GM23248 (cell line): ENCODE measurements at regions not wholly inside any gene's neighbourhood (a gene's known extent, or its start where the extent isn't known, plus 50 kb on each side); places are given as distances from the start of the nearest gene placed in this dataset.

Experiments used
- DNase-seq: peaks from one replicate; pipeline ENCODE4 v3.0.0-alpha.2; 2015
- H2AFZ ChIP-seq: fragments of 200-600 bp; sonication (generic); 2 replicates; pipeline ENCODE4 v1.6.1; 2016; ENCODE audit warnings: antibody characterized with exemption
- H3F3A ChIP-seq: fragments of 200-600 bp; sonication (generic); 2 replicates; pipeline ENCODE4 v1.6.1; 2016; ENCODE audit warnings: mild to moderate bottlenecking, antibody characterized with exemption, mixed run types; ENCODE audit not compliant: insufficient read depth
- H3K27ac ChIP-seq: fragments of 200-600 bp; sonication (generic); 2 replicates; pipeline ENCODE4 v1.5.1; 2016; ENCODE audit warnings: mild to moderate bottlenecking
- H3K27me3 ChIP-seq: fragments of 200-600 bp; sonication (generic); replicated peaks from 2 replicates; pipeline ENCODE4 v1.6.1; 2016; ENCODE audit warnings: mild to moderate bottlenecking; ENCODE audit not compliant: insufficient read depth
- H3K36me3 ChIP-seq: fragments of 200-600 bp; sonication (generic); 2 replicates; pipeline ENCODE4 v1.6.1; 2016; ENCODE audit warnings: low read depth, mild to moderate bottlenecking
- H3K4me1 ChIP-seq: fragments of 200-600 bp; sonication (generic); 2 replicates; pipeline ENCODE4 v1.6.1; 2016; ENCODE audit warnings: mild to moderate bottlenecking; ENCODE audit not compliant: insufficient read depth
- H3K4me2 ChIP-seq: fragments of 200-600 bp; sonication (generic); one replicate; pipeline ENCODE4 v1.6.1; 2016; ENCODE audit warnings: mild to moderate bottlenecking; ENCODE audit not compliant: unreplicated experiment
- H3K4me3 ChIP-seq: fragments of 200-600 bp; sonication (generic); 2 replicates; pipeline ENCODE4 v1.5.1; 2016; ENCODE audit warnings: mild to moderate bottlenecking
- H3K79me2 ChIP-seq: fragments of 200-600 bp; sonication (generic); 2 replicates; pipeline ENCODE4 v1.6.1; 2016; ENCODE audit warnings: mild to moderate bottlenecking; ENCODE audit not compliant: insufficient read depth
- H3K9ac ChIP-seq: fragments of 200-600 bp; sonication (generic); 2 replicates; pipeline ENCODE4 v1.6.1; 2016; ENCODE audit warnings: mild to moderate bottlenecking
- H3K9me2 ChIP-seq: fragments of 200-600 bp; sonication (generic); 2 replicates; pipeline ENCODE4 v1.6.1; 2016; ENCODE audit warnings: mixed run types, mild to moderate bottlenecking, moderate library complexity; ENCODE audit not compliant: insufficient read depth
- H3K9me3 ChIP-seq: fragments of 200-600 bp; sonication (generic); one replicate; pipeline ENCODE4 v1.6.1; 2017; ENCODE audit warnings: low read depth
- H4K20me1 ChIP-seq: fragments of 200-600 bp; sonication (generic); 2 replicates; pipeline ENCODE4 v1.6.0; 2016; ENCODE audit not compliant: insufficient read depth
- EZH2 ChIP-seq: fragments of 200-600 bp; sonication (generic); IDR thresholded peaks from 2 replicates; pipeline ENCODE4 v1.6.1; 2018; ENCODE audit warnings: antibody characterized with exemption, mild to moderate bottlenecking; ENCODE audit not compliant: insufficient read depth, poor library complexity, severe bottlenecking
- EZH2phosphoT487 ChIP-seq: fragments of 200-600 bp; sonication (generic); IDR thresholded peaks from 2 replicates; pipeline ENCODE4 v1.6.1; 2018; ENCODE audit warnings: antibody characterized with exemption, moderate library complexity, mild to moderate bottlenecking, low read depth; ENCODE audit not compliant: insufficient read depth
- WGBS, 2 experiments: methylation state at CpG; one replicate each; pipeline ENCODE4 v1.1.6; 2015 to 2017; ENCODE audit warnings: low lambda C conversion rate in 2 of 2, low coverage in 1 of 2; ENCODE audit errors: missing lambda C conversion rate in 2 of 2; 5-methylcytosine and 5-hydroxymethylcytosine counted together
- in situ Hi-C: fragments of 300-500 bp; cut with MboI; formaldehyde crosslinking; loops from 2 replicates; pipeline ENCODE4 v1.15.0; 2020

DNA sequence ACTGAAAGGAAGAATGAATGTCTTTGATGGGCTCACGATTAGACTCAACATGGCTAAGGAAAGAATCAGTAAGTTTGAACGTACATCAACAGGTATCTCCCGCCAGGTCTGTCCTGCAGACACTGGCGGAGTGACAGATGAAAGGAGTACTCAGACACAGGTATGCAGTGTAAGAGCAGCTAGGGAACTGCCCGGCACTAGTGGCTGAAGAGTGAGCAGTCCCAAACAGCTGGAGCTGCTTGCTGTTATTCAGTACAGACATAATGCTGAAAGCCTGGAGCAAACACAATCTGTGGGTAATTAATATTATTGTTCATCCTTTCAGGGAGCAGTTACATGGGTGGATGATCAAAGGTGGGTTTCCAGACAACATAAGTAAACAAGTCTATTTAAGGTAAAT, 835.5 kb downstream of the TLE4 start:
- H3K27ac ChIP-seq, result no peak overlapping the region
- H3K4me1 ChIP-seq, result no peaks in the 10 kb centered on the region
- no peaks in the 10 kb centered on the region for H3K36me3 ChIP-seq
- 42% methylated on average over 5 of the region's 5 CpGs for WGBS, 2 experiments
- H3K9me3 ChIP-seq, result no peaks in the 10 kb centered on the region
- DNase-seq, result no peak
- no peak overlapping the region for H3K9ac ChIP-seq
- H3K4me2 ChIP-seq, result no peak overlapping the region
- no peaks in the 10 kb centered on the region for H3K9me2 ChIP-seq
- no peaks in the 10 kb centered on the region for H3F3A ChIP-seq
- no peaks in the 10 kb centered on the region for H3K27me3 ChIP-seq
- no peak overlapping the region for H3K4me3 ChIP-seq
- no peak for TF ChIP-seq EZH2
- no peak for TF ChIP-seq EZH2phosphoT487
- no peaks in the 10 kb centered on the region for H4K20me1 ChIP-seq
- no peak overlapping the region for H2AFZ ChIP-seq
- in situ Hi-C loops, result no loop called here
- no peaks in the 10 kb centered on the region for H3K79me2 ChIP-seq

DNA sequence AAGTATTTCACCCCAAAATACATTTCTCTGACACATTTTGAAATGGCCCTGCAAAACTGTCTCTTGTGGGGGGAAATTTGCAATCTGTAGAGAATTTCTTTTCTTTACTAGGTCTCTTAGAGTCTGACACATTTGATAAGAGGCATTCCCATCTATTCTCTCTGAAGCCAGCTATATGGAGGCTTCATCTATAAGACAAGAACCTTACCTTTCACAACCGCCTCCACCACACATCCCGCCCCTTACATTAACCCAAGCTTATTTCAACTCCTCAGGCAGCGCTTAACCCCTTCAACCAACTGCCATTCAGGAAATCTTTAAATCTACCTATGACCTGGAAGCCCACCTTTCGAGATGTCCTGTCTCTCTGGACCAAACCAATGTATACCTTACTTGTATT, 829.5 kb downstream of the TLE4 start:
- Histone ChIP-seq H3K4me2 (no peak overlapping the region), H3K9ac (no peak overlapping the region), H3K4me1 (no peaks in the 10 kb centered on the region), H3K27me3 (no peaks in the 10 kb centered on the region), H3K36me3 (no peaks in the 10 kb centered on the region), H4K20me1 (no peaks in the 10 kb centered on the region), H3K79me2 (no peaks in the 10 kb centered on the region), H3K9me3 (no peaks in the 10 kb centered on the region), H3K4me3 (no peak overlapping the region), H3K9me2 (no peaks in the 10 kb centered on the region), H3K27ac (no peak overlapping the region), H3F3A (no peaks in the 10 kb centered on the region), H2AFZ (no peak overlapping the region)
- no peak for DNase-seq
- 35 to 38% methylated on average over 4 of the region's 4 CpGs for WGBS, 2 experiments
- in situ Hi-C loops, result no loop called here
- TF ChIP-seq EZH2 (no peak), EZH2phosphoT487 (no peak)

DNA sequence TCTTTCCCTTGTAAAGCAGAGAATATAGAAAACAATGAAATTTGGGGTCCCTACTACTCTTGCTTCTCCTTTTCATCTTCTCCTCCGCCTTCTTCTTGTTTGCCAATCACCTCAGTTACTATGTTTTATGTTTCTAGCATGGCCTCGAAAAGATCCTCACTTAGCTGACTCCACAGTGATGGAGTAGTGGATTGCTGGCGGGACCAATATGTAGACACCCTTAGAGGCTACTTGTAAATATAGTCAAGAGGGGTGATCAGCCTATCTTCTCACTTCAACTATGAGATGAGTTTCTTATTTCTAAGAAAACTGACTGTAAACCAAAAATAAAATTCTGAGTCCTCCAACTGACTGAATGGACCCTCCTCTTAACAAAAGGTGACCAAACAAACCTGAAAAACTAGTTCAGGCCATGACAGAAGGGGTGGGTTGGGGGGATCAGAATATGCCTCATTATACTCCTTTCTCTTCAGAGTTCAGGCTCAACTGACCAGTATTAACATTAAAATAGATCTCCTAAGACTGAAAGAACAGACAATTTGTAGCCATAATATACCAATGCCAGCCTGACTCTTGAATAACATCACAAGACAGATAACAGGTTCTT, 829.0 kb downstream of the TLE4 start:
- DNase-seq, result no peak
- in situ Hi-C loops, result no loop called here
- Histone ChIP-seq H4K20me1 (no peaks in the 10 kb centered on the region), H3K9me2 (no peaks in the 10 kb centered on the region), H3K27me3 (no peaks in the 10 kb centered on the region), H3K27ac (no peak overlapping the region), H2AFZ (no peak overlapping the region), H3K4me2 (no peak overlapping the region), H3K4me1 (no peaks in the 10 kb centered on the region), H3K9ac (no peak overlapping the region), H3K36me3 (no peaks in the 10 kb centered on the region), H3K4me3 (no peak overlapping the region), H3K79me2 (no peaks in the 10 kb centered on the region), H3K9me3 (no peaks in the 10 kb centered on the region), H3F3A (no peaks in the 10 kb centered on the region)
- TF ChIP-seq EZH2phosphoT487 (no peak), EZH2 (no peak)
- WGBS, 2 experiments, result 10 to 21% methylated on average over 3 of the region's 3 CpGs

DNA sequence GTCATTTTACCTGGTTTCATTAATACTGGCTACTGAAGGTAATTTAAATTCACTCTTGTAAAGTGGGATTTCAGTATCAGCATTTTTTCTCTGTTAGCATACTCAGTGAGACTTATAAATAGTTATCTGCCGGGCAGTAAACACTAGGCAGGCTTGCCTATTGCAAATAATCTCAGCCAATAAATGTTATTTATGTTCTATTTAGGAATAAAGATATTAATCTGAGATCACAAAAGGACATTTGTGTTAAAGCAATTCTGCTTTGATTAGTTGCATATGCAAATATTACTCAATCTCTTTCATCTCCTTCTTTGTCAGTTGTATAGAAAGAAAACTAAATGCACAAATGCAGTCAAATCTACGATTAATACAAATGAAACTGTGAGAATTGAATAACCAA, 827.8 kb downstream of the TLE4 start:
- no peaks in the 10 kb centered on the region for H3F3A ChIP-seq
- H3K27me3 ChIP-seq, result no peaks in the 10 kb centered on the region
- H3K79me2 ChIP-seq, result no peaks in the 10 kb centered on the region
- WGBS, 2 experiments, result 18 to 25% methylated on average over 2 of the region's 2 CpGs
- in situ Hi-C loops, result no loop called here
- H3K27ac ChIP-seq, result no peak overlapping the region
- TF ChIP-seq EZH2phosphoT487 (no peak), EZH2 (no peak)
- H3K36me3 ChIP-seq, result no peaks in the 10 kb centered on the region
- no peaks in the 10 kb centered on the region for H3K4me1 ChIP-seq
- DNase-seq, result no peak
- H3K4me3 ChIP-seq, result no peak overlapping the region
- H2AFZ ChIP-seq, result no peak overlapping the region
- no peaks in the 10 kb centered on the region for H3K9me2 ChIP-seq
- no peak overlapping the region for H3K4me2 ChIP-seq
- no peaks in the 10 kb centered on the region for H4K20me1 ChIP-seq
- no peak overlapping the region for H3K9ac ChIP-seq
- no peaks in the 10 kb centered on the region for H3K9me3 ChIP-seq

DNA sequence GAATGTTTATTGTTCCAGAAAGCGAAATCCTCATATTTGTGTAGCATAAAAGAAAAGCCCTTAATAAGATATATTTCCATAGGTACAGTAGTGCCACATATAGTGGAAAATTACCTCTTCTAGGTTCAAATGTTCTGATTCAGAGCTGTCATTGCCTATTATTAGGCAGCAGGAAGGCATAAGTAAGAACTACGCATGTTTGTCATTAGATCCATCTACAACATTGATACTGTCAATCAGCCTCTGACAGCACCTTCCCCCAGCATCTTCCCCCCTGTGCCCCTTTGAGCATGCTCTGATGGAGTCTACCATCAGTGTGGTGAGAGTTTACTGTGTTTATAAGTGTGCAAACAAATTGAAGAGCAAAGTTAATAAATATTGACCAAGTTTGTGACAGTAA, 816.1 kb downstream of the TLE4 start:
- H3K79me2 ChIP-seq, result no peaks in the 10 kb centered on the region
- no peaks in the 10 kb centered on the region for H3K9me3 ChIP-seq
- H3K9ac ChIP-seq, result no peak overlapping the region
- DNase-seq, result no peak
- no peaks in the 10 kb centered on the region for H3F3A ChIP-seq
- H2AFZ ChIP-seq, result no peak overlapping the region
- 39 to 43% methylated on average over 2 of the region's 2 CpGs for WGBS, 2 experiments
- H3K9me2 ChIP-seq, result no peaks in the 10 kb centered on the region
- in situ Hi-C loops, result no loop called here
- TF ChIP-seq EZH2phosphoT487, result no peak
- TF ChIP-seq EZH2, result no peak
- H3K27ac ChIP-seq, result no peak overlapping the region
- H3K36me3 ChIP-seq, result no peaks in the 10 kb centered on the region
- H3K4me1 ChIP-seq, result no peaks in the 10 kb centered on the region
- no peak overlapping the region for H3K4me3 ChIP-seq
- no peaks in the 10 kb centered on the region for H3K27me3 ChIP-seq
- H3K4me2 ChIP-seq, result no peak overlapping the region
- H4K20me1 ChIP-seq, result no peaks in the 10 kb centered on the region
